Upper lobe of right lung (tissue), 1 donor: ENCODE measurements at regions not wholly inside any gene's neighbourhood (a gene's known extent, or its start where the extent isn't known, plus 50 kb on each side); places are given as distances from the start of the nearest gene placed in this dataset. TPM values are rescaled to one million over a fixed set of nuclear protein-coding genes. Genes with fewer than 3 reads are reported as not detected.

Experiments used
- ATAC-seq: fragments of 200-7000 bp; cut with Tn5 transposase; one replicate; pipeline ENCODE4 v1.9.1; 2020; ENCODE audit warnings: mild to moderate bottlenecking, moderate library complexity
- DNase-seq: peaks from one replicate; pipeline ENCODE4 v3.0.0-alpha.2; 2020
- H3K27ac ChIP-seq: fragments of 200-600 bp; one replicate; pipeline ENCODE4 v1.8.0; 2022
- H3K27me3 ChIP-seq: fragments of 200-600 bp; one replicate; pipeline ENCODE4 v1.8.0; 2022; ENCODE audit warnings: mild to moderate bottlenecking
- H3K36me3 ChIP-seq: fragments of 200-600 bp; one replicate; pipeline ENCODE4 v1.8.0; 2022
- H3K4me1 ChIP-seq: fragments of 200-600 bp; one replicate; pipeline ENCODE4 v1.8.0; 2022
- H3K4me3 ChIP-seq: fragments of 200-600 bp; one replicate; pipeline ENCODE4 v1.8.0; 2022; ENCODE audit warnings: mild to moderate bottlenecking
- H3K9me3 ChIP-seq: fragments of 200-600 bp; one replicate; pipeline ENCODE4 v1.8.0; 2022
- CTCF ChIP-seq: fragments of 200-600 bp; IDR thresholded peaks from one replicate; pipeline ENCODE4 v1.8.0; 2022; ENCODE audit warnings: antibody characterized with exemption
- intact Hi-C: fragments of 100-400 bp; cut with DNase I; formaldehyde crosslinking; loops from one replicate; pipeline ENCODE4 v1.11.0; 2022
- microRNA-seq: library from miRNA; unstranded; fragments of <30 nt; microRNA quantifications from one replicate; pipeline ENCODE4 v1.2.0, GENCODE V29; 2020; ENCODE audit warnings: borderline microRNAs expressed
- donor health status: DM: no; HTN: yes; CAD: no; lungs with severe emphysema.

GRCh38 chr10:14382022-14382421 is 51.3 kb upstream of the FRMD4A start:
- DNase-seq: no peak
- H3K9me3 ChIP-seq: no peaks in the 10 kb centered on the region
- H3K27ac ChIP-seq: no peak overlapping the region
- intact Hi-C loops: no loop called here
- H3K4me3 ChIP-seq: no peak overlapping the region
- no peaks in the 10 kb centered on the region for H3K36me3 ChIP-seq
- no peaks in the 10 kb centered on the region for H3K27me3 ChIP-seq
- TF ChIP-seq CTCF: no peak
- H3K4me1 ChIP-seq: no peaks in the 10 kb centered on the region
- ATAC-seq: no peak

GRCh38 chr10:14381475-14381874 is 50.8 kb upstream of the FRMD4A start:
- Histone ChIP-seq H3K4me3 (no peak overlapping the region), H3K27ac (no peak overlapping the region), H3K27me3 (no peaks in the 10 kb centered on the region), H3K36me3 (no peaks in the 10 kb centered on the region), H3K9me3 (no peaks in the 10 kb centered on the region), H3K4me1 (no peaks in the 10 kb centered on the region)
- ATAC-seq (no peak), DNase-seq (no peak)
- intact Hi-C loops: no loop called here
- no peak for TF ChIP-seq CTCF

- ATAC-seq (no peak), DNase-seq (no peak)
- TF ChIP-seq CTCF: no peak
- Histone ChIP-seq H3K27ac (no peak overlapping the region), H3K27me3 (no peaks in the 10 kb centered on the region), H3K36me3 (no peaks in the 10 kb centered on the region), H3K4me3 (no peak overlapping the region), H3K4me1 (no peaks in the 10 kb centered on the region), H3K9me3 (no peaks in the 10 kb centered on the region)
- intact Hi-C loops: no loop called here
Measured at GRCh38 chr10:14380746-14381145, 50.0 kb upstream of the FRMD4A start.

Small RNA genes in the stretch of these regions (microRNA-seq; reads per million reads assigned to microRNA genes)
- gene MIR1265 (not detected), gene MIR4293 (not detected)
